T-helper 9 cell (primary cell): ENCODE measurements at regions not wholly inside any gene's neighbourhood (a gene's known extent, or its start where the extent isn't known, plus 50 kb on each side); places are given as distances from the start of the nearest gene placed in this dataset.

Experiments
- DNase-seq: peaks from one replicate; pipeline ENCODE4 v3.0.0-alpha.2; 2020

DNA sequence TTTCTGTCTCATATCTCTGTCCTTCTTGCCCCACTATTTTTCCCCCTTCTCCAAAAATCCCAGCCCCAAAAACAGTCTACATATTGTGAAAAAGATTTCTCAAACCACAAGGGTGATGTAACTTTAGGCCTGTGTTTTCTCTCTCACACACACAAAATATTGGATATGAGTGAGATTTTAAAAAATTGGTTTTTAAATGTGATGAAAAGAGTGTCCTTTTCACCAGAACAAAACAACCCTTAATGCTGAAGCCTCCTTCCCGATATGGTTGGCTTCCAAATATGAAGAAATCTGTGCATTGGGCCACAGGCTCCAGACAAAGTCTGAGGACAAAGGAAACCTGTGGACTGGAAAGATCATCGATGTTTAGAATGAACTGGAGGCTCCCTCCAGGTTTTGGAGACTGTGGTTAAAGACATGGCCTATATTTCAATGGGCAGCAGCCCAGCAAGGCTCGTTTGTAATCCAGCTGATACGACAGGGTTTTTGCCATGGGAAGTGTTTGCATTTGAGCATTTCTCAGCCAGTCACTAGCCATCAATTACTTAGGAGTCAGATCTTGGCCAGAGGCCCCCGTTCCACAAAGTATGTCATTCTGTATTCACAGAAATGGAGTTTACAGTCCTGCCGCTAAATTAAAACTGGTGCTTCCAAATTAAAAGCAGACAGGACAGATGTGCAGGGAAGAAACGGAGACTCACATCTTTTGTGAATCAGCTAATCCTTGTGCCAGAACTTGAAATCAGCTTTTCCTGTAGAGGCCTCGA lies 546.3 kb downstream of the EBF1 start:
- no peak for DNase-seq

GRCh38 chr5:158552241-158552640 lies 547.5 kb downstream of the EBF1 start:
- DNase-seq = no peak

GRCh38 chr5:158549311-158549710 lies 550.4 kb downstream of the EBF1 start:
- DNase-seq = no peak

DNA sequence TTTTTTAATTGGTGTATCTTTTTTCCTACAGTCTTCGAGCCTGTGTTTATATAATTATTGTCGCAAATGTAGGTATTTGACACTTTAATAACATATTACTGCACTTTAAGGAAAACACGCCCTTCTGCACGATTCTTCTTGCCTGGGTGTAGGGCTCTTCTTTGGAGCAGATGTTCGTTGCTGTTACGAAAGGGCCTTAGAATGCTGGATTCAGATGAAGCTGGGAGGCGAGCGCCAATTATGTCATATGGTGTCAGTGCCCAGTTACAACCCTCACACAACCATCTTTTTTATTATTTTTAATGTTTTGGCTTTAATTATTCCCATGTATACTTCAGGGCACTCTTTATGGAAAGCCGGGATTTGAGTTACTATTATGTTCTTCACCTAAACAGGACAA lies 553.0 kb downstream of the EBF1 start:
- DNase-seq = no peak

- no peak for DNase-seq
Measured at GRCh38 chr5:158545949-158546530, 553.7 kb downstream of the EBF1 start.

GRCh38 chr5:158544388-158545339 lies 555.1 kb downstream of the EBF1 start:
- DNase-seq = no peak

GRCh38 chr5:158543539-158544387 lies 556.0 kb downstream of the EBF1 start:
- no peak for DNase-seq

- no peak for DNase-seq
Measured at GRCh38 chr5:158541536-158542297, 558.0 kb downstream of the EBF1 start.

DNA sequence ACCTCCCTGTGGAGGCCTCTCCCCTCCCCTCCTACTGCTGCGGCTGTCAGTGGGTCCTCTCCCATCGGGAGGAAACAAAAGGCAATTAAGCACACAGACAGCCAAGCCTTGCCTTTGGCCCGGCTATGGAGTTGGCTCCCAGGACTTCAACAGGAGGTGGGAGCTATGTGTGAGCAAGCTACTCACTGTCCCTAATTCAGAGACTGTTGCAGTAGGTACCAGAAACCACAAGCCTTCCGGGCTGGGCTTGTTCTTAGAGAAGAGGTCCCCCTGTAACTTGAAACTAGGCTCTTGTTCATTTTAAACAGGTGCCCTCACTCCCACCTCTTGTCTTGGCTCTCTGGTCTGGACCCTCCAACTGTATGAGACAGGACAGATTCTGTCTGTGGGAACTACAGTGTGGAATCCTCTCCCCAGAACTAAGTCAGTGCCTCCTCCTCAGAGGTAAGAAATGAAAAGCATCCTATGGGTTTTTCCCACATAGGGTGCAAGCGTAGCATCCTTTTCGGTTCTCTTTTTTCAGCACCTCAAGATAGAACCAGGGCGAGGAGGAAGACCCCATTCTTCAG lies 561.1 kb downstream of the EBF1 start:
- no peak for DNase-seq

DNA sequence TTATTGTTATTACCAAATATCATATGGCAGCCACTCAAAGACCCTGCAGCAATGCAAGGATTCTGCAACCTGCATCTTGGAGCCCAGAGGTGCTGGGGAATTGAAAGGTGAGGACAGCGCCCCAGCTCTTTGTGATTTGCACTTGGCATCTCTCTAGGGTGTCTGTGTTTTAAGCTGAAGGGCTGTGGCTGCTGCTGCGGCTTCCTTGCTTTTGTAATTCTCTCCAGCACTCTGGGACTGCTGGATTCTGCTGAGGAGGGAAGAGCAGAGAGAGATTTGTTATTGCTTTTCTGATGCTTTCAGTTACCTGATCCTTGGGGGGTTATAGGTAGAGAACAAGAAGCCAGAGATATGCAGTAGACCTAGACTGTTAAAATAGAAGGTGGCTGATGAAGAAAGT lies 562.4 kb downstream of the EBF1 start:
- no peak for DNase-seq

- no peak for DNase-seq
Measured at GRCh38 chr5:158534203-158534602, 565.5 kb downstream of the EBF1 start.

DNA sequence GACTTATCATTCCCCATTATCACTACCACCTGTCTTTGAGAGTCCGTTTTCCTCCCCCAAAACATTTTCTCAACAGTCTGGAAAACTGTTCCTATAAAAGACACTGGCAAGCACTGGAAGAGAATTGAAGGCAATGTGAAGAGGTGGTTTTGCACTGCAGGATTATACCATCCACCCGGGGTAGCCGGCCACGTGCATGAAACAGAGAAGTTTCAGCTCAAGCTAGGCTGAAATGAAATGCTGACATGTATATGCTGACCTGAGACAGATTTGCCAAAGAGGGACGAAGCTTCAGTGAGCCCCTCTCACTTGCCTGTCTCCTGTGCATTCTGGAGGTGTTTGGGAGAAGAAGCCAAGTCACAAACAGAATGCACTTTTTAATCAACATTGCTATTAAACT lies 567.0 kb downstream of the EBF1 start:
- no peak for DNase-seq

GRCh38 chr5:158531860-158532259 lies 567.9 kb downstream of the EBF1 start:
- no peak for DNase-seq

DNA sequence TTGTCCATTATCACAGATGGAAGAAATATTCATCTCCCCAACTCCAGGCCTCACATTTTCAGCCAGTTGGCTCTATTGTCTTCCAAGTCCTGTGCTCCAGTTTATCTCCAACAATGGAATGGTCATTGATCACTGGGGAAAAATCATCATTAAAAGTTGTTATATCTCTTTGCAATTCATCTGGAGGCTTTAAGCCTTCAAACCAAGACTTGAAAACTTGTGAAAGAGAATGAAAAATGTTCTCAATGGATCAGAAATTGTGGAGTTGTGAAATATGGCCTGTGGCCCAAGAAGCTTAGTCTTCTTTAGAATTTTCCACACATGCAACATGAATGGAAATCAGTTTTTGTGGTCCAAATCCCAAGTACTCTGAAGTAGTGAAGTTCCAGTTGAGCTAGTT lies 569.6 kb downstream of the EBF1 start:
- no peak for DNase-seq

DNA sequence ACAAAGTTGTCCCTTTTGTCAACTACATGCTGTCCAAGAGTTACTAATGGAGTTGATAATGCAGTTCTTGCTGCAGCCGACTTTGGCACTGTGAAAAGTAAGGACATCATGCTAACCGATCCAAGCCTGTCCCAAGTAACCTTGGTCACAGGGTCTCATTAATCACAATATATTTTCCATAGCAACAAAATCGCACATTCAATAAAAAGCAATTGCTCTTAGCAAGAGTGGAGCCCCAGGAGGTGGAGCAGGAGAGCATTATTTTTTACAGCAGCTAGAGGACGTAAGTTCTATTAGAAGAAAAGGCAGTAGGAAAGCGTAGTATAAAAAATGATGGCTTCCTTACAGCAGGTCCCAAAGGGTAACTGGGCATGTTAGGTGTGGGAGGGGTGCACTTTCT lies 570.3 kb downstream of the EBF1 start:
- DNase-seq = no peak

- DNase-seq = no peak
Measured at GRCh38 chr5:158525663-158526062, 574.1 kb downstream of the EBF1 start.

GRCh38 chr5:158524070-158524469 lies 575.6 kb downstream of the EBF1 start:
- no peak for DNase-seq

DNA sequence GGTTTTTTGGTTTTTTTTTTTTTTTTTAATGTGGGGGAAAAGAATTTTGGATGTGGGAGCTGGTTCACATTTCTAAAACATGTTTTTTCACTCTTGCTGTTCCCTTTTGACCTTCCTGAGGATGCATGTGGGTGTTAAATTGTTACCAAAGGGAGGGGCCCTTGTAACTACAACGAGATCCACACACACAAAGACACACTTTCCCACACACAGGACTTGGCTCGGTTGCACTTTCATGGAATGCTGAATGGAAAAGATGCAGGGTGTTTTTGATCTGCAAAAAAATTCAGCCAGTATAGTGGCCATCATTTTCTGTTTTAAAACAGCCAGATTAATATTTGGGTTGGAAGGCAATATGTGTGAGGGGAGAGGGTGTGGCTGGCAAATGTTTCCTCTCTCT lies 576.9 kb downstream of the EBF1 start:
- no peak for DNase-seq

DNA sequence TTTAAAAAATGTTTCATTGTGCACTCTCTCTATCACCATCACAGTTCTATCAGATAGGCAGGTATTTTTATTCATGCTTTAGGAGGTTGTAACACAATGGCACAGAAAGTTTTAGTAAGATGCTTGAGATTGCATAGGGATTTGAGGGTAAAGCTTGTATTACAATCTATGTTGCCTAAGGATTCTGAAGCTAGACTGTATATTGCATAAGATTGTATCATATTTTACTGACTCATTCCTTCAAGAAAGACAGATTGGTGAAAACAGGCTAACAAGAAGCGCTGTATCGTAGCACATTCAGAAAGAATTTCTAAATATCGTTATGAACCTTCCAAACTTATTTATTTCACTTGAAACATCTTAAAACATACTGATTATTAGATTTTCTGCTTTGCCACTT lies 577.7 kb downstream of the EBF1 start:
- DNase-seq = no peak

- no peak for DNase-seq
Measured at GRCh38 chr5:158519433-158520021, 580.2 kb downstream of the EBF1 start.

- DNase-seq = no peak
Measured at GRCh38 chr5:158516521-158516920, 583.2 kb downstream of the EBF1 start.
